ENCODE measurements at regions not wholly inside any gene's neighbourhood (a gene's known extent, or its start where the extent isn't known, plus 50 kb on each side); places are given as distances from the start of the nearest gene placed in this dataset.
A peak's percentile ranks its signal among the peaks of the same experiment; 100 is the strongest.

GRCh38 chr2:195001924-195002323 lies 655.1 kb upstream of the SLC39A10 start:
- POLR2A ChIA-PET = no interaction called here
- TF ChIP-seq ZFP37 (tag by site-specific recombination; IDR thresholded peaks at IDR 0.05) (no peak), ZNF501 (tag by site-specific recombination; IDR thresholded peaks at IDR 0.05) (no peak)
- CTCF ChIA-PET = no interaction called here
- Histone ChIP-seq H3K4me1 (ENCODE audit: control insufficient read depth, insufficient read depth, low read length) (no peaks in the 10 kb centered on the region), H3K9me3 (ENCODE audit: control insufficient read depth, insufficient read depth, low read depth, low read length) (no peaks in the 10 kb centered on the region), H3K4me3 (ENCODE audit: low read depth, low read length) (no peak overlapping the region), H3K36me3 (ENCODE audit: control insufficient read depth in 2 of 2, insufficient read depth in 1 of 2, low read length in 2 of 2) (no peaks in the 10 kb centered on the region), H3K27ac (ENCODE audit: extremely low read depth, low read depth, low read length) (no peak overlapping the region)

DNA sequence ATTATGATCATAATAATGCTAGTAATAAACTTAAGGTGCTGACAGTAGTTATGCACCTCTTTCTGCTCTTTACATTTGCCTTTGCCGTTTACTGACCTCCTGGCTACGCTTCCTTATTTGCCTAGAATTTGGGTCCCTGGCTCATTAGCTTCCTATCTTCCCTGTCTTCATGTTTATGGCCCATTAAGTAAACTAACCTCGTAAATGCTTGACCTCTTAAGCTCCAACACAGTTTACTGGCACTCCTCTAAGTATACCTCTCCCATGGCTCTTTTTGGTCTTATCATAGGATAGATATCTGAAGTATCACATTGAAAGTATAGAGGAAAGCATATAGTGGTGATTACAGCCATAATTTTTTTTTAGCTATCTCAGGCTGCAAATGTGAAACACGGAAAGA lies 657.3 kb upstream of the SLC39A10 start:
- no peak overlapping the region for H3K4me3 ChIP-seq (ENCODE audit: low read depth, low read length)

GRCh38 chr2:194992648-194993047 lies 664.4 kb upstream of the SLC39A10 start:
- H3K9me3 ChIP-seq (ENCODE audit: control insufficient read depth, insufficient read depth, low read depth, low read length) = no peaks in the 10 kb centered on the region
- ChIA-PET CTCF (no interaction called here), POLR2A (no interaction called here)
- H3K36me3 ChIP-seq (ENCODE audit: control insufficient read depth in 2 of 2, insufficient read depth in 1 of 2, low read length in 2 of 2) = no peaks in the 10 kb centered on the region
- H3K4me1 ChIP-seq (ENCODE audit: control insufficient read depth, insufficient read depth, low read length) = no peaks in the 10 kb centered on the region
- no peak overlapping the region for H3K27ac ChIP-seq (ENCODE audit: extremely low read depth, low read depth, low read length)
- H3K4me3 ChIP-seq (ENCODE audit: low read depth, low read length) = no peak overlapping the region
- no peak for TF ChIP-seq ZNF239 (tag by site-specific recombination; IDR thresholded peaks at IDR 0.05)
- TF ChIP-seq ZNF146 (tag by site-specific recombination; IDR thresholded peaks at IDR 0.05) = no peak
- no peak for TF ChIP-seq ZNF248 (tag by site-specific recombination; IDR thresholded peaks at IDR 0.05)
- no peak for TF ChIP-seq ZNF624 (tag by site-specific recombination; IDR thresholded peaks at IDR 0.05)
- TF ChIP-seq, protein P1, sequence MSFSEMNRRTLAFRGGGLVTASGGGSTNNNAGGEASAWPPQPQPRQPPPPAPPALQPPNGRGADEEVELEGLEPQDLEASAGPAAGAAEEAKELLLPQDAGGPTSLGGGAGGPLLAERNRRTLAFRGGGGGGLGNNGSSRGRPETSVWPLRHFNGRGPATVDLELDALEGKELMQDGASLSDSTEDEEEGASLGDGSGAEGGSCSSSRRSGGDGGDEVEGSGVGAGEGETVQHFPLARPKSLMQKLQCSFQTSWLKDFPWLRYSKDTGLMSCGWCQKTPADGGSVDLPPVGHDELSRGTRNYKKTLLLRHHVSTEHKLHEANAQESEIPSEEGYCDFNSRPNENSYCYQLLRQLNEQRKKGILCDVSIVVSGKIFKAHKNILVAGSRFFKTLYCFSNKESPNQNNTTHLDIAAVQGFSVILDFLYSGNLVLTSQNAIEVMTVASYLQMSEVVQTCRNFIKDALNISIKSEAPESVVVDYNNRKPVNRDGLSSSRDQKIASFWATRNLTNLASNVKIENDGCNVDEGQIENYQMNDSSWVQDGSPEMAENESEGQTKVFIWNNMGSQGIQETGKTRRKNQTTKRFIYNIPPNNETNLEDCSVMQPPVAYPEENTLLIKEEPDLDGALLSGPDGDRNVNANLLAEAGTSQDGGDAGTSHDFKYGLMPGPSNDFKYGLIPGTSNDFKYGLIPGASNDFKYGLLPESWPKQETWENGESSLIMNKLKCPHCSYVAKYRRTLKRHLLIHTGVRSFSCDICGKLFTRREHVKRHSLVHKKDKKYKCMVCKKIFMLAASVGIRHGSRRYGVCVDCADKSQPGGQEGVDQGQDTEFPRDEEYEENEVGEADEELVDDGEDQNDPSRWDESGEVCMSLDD (tag by site-specific recombination; IDR thresholded peaks at IDR 0.05) = no peak
- TF ChIP-seq ZNF26 (tag by site-specific recombination; IDR thresholded peaks at IDR 0.05) = no peak
- TF ChIP-seq, protein P2, sequence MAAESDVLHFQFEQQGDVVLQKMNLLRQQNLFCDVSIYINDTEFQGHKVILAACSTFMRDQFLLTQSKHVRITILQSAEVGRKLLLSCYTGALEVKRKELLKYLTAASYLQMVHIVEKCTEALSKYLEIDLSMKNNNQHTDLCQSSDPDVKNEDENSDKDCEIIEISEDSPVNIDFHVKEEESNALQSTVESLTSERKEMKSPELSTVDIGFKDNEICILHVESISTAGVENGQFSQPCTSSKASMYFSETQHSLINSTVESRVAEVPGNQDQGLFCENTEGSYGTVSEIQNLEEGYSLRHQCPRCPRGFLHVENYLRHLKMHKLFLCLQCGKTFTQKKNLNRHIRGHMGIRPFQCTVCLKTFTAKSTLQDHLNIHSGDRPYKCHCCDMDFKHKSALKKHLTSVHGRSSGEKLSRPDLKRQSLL (tag by site-specific recombination; IDR thresholded peaks at IDR 0.05) = no peak
- TF ChIP-seq ZEB2 (tag by site-specific recombination; IDR thresholded peaks at IDR 0.05) = no peak
- no peak for TF ChIP-seq ZBTB11 (tag by site-specific recombination; conservative IDR thresholded peaks at IDR 0.05; ENCODE audit: low read depth)
- no peak for TF ChIP-seq MYNN (tag by site-specific recombination; IDR thresholded peaks at IDR 0.05; ENCODE audit: borderline replicate concordance)
- TF ChIP-seq, protein P3, sequence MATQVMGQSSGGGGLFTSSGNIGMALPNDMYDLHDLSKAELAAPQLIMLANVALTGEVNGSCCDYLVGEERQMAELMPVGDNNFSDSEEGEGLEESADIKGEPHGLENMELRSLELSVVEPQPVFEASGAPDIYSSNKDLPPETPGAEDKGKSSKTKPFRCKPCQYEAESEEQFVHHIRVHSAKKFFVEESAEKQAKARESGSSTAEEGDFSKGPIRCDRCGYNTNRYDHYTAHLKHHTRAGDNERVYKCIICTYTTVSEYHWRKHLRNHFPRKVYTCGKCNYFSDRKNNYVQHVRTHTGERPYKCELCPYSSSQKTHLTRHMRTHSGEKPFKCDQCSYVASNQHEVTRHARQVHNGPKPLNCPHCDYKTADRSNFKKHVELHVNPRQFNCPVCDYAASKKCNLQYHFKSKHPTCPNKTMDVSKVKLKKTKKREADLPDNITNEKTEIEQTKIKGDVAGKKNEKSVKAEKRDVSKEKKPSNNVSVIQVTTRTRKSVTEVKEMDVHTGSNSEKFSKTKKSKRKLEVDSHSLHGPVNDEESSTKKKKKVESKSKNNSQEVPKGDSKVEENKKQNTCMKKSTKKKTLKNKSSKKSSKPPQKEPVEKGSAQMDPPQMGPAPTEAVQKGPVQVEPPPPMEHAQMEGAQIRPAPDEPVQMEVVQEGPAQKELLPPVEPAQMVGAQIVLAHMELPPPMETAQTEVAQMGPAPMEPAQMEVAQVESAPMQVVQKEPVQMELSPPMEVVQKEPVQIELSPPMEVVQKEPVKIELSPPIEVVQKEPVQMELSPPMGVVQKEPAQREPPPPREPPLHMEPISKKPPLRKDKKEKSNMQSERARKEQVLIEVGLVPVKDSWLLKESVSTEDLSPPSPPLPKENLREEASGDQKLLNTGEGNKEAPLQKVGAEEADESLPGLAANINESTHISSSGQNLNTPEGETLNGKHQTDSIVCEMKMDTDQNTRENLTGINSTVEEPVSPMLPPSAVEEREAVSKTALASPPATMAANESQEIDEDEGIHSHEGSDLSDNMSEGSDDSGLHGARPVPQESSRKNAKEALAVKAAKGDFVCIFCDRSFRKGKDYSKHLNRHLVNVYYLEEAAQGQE (tag by site-specific recombination; IDR thresholded peaks at IDR 0.05) = no peak
- no peak for TF ChIP-seq ZNF302 (tag by site-specific recombination; IDR thresholded peaks at IDR 0.05; ENCODE audit: low read depth)
- no peak for TF ChIP-seq REPIN1 (tag by site-specific recombination; IDR thresholded peaks at IDR 0.05; ENCODE audit: low read depth)

More for the DNA sequence above, 657.3 kb upstream of the SLC39A10 start:
- H3K27ac ChIP-seq (ENCODE audit: extremely low read depth, low read depth, low read length) = no peak overlapping the region
- TF ChIP-seq SETDB1 (IDR thresholded peaks at IDR 0.05; ENCODE audit: insufficient read length, low read length) = peak; percentile 65
- TF ChIP-seq, protein P4, sequence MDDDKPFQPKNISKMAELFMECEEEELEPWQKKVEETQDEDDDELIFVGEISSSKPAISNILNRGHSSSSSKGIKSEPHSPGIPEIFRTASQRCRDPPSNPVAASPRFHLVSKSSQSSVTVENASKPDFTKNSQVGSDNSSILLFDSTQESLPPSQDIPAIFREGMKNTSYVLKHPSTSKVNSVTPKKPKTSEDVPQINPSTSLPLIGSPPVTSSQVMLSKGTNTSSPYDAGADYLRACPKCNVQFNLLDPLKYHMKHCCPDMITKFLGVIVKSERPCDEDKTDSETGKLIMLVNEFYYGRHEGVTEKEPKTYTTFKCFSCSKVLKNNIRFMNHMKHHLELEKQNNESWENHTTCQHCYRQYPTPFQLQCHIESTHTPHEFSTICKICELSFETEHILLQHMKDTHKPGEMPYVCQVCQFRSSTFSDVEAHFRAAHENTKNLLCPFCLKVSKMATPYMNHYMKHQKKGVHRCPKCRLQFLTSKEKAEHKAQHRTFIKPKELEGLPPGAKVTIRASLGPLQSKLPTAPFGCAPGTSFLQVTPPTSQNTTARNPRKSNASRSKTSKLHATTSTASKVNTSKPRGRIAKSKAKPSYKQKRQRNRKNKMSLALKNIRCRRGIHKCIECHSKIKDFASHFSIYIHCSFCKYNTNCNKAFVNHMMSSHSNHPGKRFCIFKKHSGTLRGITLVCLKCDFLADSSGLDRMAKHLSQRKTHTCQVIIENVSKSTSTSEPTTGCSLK (tag by site-specific recombination; IDR thresholded peaks at IDR 0.05) = no peak
- H3K36me3 ChIP-seq (ENCODE audit: control insufficient read depth in 2 of 2, insufficient read depth in 1 of 2, low read length in 2 of 2) = no peaks in the 10 kb centered on the region
- H3K9me3 ChIP-seq (ENCODE audit: control insufficient read depth, insufficient read depth, low read depth, low read length) = no peaks in the 10 kb centered on the region
- ChIA-PET CTCF (no interaction called here), POLR2A (no interaction called here)
- H3K4me1 ChIP-seq (ENCODE audit: control insufficient read depth, insufficient read depth, low read length) = no peaks in the 10 kb centered on the region
